ENCODE measurements at regions not wholly inside any gene's neighbourhood (a gene's known extent, or its start where the extent isn't known, plus 50 kb on each side); places are given as distances from the start of the nearest gene placed in this dataset.

- H3K4me3 ChIP-seq (ENCODE audit: low read length): no peak overlapping the region
- no peak for TF ChIP-seq ZNF274 (IDR thresholded peaks at IDR 0.05; ENCODE audit: low read depth, low read length)
Measured at GRCh38 chr11:121383716-121384115, 68.4 kb upstream of the SORL1 start.

- TF ChIP-seq ZNF274 (IDR thresholded peaks at IDR 0.05; ENCODE audit: low read depth, low read length): no peak
- no peak overlapping the region for H3K4me3 ChIP-seq (ENCODE audit: low read length)
Measured at GRCh38 chr11:121385688-121386087, 66.4 kb upstream of the SORL1 start.

Measured in GM08714 (cell line).